ENCODE measurements at regions not wholly inside any gene's neighbourhood (a gene's known extent, or its start where the extent isn't known, plus 50 kb on each side); places are given as distances from the start of the nearest gene placed in this dataset.

DNA sequence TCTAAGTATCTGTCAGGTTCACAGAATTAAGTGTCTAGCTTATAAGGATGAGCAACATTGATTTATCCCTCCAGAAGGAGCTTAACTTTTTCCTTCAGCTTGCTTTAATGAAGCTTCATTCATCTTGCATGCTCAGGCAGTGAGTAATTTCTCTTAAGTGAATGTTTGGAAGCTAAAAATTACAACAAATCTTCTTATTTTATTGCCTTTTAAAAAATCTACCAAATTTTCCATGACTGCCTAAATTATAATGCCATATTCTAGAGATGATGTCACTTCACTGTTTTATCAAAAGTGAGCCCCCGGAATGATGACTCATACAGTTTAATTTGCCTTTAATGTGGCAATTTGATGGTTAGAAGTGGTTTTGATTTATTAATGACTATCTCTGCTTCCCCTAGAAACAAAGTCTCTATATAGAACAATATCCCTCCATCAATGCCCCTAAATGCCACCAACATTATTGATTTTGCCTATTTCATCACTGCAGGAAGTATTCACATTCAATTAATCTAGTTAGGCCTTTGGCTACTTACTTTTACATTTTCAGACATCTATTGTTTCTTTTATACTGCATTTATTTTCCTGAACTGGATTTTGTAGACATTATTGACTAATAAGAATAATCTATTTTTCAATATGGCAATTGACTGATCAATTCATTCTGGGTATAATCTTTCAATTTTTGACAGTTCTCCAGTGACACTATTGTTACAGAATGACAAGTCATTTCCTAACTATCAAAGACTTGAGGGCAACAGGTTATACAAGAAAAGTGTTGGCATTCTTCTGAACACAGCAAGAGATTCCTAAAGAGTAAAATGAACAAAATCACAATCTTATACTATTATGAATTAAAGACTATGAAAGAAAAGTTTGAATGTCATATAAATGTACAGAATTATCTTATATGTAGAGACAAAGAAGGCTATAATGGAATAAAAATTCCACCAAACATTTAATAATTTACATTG, 139.3 kb upstream of the ODAD2 start:
- no peak overlapping the region for H3K27ac ChIP-seq
- ChIA-PET POLR2A (ENCODE audit: low non-redundant PET) (no interaction called here), CTCF (interaction anchor here (1.4 kb wide), 1 partner anchor 8 kb away, joined by 4 read pairs; no protein-coding TSS in a partner anchor)
- TF ChIP-seq, protein P1, sequence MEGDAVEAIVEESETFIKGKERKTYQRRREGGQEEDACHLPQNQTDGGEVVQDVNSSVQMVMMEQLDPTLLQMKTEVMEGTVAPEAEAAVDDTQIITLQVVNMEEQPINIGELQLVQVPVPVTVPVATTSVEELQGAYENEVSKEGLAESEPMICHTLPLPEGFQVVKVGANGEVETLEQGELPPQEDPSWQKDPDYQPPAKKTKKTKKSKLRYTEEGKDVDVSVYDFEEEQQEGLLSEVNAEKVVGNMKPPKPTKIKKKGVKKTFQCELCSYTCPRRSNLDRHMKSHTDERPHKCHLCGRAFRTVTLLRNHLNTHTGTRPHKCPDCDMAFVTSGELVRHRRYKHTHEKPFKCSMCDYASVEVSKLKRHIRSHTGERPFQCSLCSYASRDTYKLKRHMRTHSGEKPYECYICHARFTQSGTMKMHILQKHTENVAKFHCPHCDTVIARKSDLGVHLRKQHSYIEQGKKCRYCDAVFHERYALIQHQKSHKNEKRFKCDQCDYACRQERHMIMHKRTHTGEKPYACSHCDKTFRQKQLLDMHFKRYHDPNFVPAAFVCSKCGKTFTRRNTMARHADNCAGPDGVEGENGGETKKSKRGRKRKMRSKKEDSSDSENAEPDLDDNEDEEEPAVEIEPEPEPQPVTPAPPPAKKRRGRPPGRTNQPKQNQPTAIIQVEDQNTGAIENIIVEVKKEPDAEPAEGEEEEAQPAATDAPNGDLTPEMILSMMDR (conservative IDR thresholded peaks at IDR 0.05; ENCODE audit: low read depth): no peak
- DNase-seq (ENCODE audit: low spot score): no peak

DNA sequence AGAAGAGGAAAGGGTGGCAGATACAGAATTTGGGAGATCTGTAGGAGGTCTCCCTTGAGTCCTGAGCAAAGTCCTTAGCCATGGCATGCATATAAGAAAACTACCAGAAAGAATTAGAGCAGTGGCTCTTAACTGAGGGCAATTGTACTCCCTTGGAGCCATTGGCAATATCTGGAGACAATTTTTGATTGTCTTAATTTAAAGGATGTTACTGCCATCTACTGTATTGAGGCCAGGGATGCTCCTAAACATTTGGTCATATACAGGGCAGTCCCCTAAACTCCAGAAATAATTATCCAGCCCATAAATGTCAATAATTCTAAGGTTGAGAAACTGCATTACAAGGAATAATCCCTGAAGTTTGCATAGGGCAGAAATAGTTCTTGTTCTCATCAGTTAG, 136.4 kb upstream of the ODAD2 start:
- ChIA-PET CTCF (interaction anchor here (0.9 kb wide), 1 partner anchor 115 kb away, joined by 4 read pairs; no protein-coding TSS in a partner anchor), POLR2A (ENCODE audit: low non-redundant PET) (no interaction called here)

DNA sequence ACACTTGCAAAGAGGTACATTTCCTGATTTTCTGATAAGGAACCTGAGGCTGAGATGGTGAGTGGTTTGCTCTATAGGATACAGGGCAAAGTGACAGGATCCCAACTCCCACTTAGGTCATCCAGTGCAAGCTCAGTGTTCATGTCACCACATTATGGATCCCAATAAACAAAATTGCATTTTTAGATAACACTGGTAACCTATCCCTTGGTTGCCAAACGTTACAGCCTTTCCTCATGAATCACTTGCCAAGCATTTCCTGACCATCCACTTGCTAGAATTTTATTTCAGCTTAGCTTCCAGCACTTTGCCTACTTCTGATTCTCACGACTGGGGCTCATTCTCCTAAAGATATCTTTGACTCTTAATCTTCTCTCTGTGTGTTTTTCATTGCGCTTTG, 131.4 kb upstream of the ODAD2 start:
- TF ChIP-seq, protein P1 (conservative IDR thresholded peaks at IDR 0.05; ENCODE audit: low read depth): no peak
- H3K27ac ChIP-seq: no peak overlapping the region
- peak; percentile 45 for DNase-seq (ENCODE audit: low spot score)
- CTCF ChIA-PET: interaction anchor here (0.6 to 1.3 kb wide), 3 partner anchors 9 to 481 kb away, joined by 3 to 4 read pairs (median 3); no protein-coding TSS in a partner anchor
- POLR2A ChIA-PET (ENCODE audit: low non-redundant PET): no interaction called here

More for the DNA sequence above, 136.4 kb upstream of the ODAD2 start:
- no peak overlapping the region for H3K27ac ChIP-seq
- TF ChIP-seq, protein P1 (conservative IDR thresholded peaks at IDR 0.05; ENCODE audit: low read depth): no peak
- DNase-seq (ENCODE audit: low spot score): no peak

DNA sequence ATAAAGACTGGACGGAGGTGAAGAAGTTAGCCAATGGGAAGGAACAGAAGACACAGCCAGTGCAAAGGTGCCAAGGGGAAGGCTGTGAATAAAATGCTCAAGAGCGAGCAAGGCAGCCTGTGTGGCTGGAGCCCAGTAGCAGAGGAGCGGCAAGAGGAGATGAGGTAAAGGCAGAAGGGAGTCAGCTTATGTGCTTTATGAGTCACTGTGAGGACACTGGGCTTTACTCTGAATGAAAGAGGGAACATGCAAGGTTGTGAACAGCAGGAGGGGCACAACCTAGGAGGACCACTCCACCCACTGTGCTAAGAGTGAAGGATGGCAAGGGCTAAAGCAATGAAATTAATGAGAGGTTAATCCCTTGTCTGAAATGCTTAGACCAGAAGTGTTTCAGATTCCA, 129.0 kb upstream of the ODAD2 start:
- CTCF ChIA-PET: no interaction called here
- no peak for DNase-seq (ENCODE audit: low spot score)
- POLR2A ChIA-PET (ENCODE audit: low non-redundant PET): no interaction called here
- TF ChIP-seq, protein P1 (conservative IDR thresholded peaks at IDR 0.05; ENCODE audit: low read depth): no peak
- no peak overlapping the region for H3K27ac ChIP-seq

DNA sequence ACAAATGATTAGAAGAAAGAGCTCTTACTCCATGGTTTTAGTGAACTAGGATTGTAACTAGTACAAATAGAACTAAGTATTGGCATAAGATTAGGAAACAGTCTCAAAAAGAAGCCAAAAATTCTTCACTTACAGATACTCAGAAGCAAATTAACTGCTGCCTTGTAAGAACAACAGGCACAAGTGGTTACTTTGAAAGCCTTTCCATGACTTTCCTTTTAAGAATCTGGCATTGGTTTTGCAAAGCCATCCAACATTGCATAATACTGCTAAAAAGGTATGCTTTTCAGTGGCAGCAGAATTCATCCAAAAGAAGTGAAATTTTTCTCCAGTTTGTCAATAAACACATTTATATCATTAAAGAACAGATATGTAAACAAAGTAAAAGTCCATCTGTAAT, 126.8 kb upstream of the ODAD2 start:
- ChIA-PET CTCF (no interaction called here), POLR2A (ENCODE audit: low non-redundant PET) (no interaction called here)
- no peak for DNase-seq (ENCODE audit: low spot score)
- TF ChIP-seq, protein P1 (conservative IDR thresholded peaks at IDR 0.05; ENCODE audit: low read depth): no peak
- no peak overlapping the region for H3K27ac ChIP-seq

DNA sequence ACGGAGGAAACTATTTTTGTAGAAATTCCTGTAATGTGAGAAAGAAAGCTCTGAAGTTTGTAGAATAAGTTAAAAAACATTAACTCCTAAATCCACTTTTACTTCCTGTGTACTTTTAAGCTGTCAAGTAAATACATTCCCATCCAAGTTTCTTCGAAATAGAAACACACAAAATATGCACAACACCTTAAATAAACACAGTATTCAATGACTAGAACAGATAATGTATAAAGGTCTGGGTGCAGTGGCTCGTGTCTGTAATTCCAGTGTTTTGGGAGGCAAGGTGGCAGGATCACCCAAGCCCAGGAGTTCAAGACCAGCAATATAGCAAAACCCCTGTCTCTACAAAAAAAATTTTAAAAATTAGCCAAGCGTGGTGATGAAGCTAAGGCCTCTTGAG, 121.9 kb upstream of the ODAD2 start:
- ChIA-PET CTCF (no interaction called here), POLR2A (ENCODE audit: low non-redundant PET) (no interaction called here)
- H3K27ac ChIP-seq: no peak overlapping the region
- TF ChIP-seq, protein P1 (conservative IDR thresholded peaks at IDR 0.05; ENCODE audit: low read depth): no peak
- DNase-seq (ENCODE audit: low spot score): no peak
